ENCODE measurements at regions not wholly inside any gene's neighbourhood (a gene's known extent, or its start where the extent isn't known, plus 50 kb on each side); places are given as distances from the start of the nearest gene placed in this dataset.
"Not testable (repeated sequence)": the region's sequence is repeated elsewhere in the genome, so short reads cannot be mapped to it uniquely, and the experiment has no call there.

DNA sequence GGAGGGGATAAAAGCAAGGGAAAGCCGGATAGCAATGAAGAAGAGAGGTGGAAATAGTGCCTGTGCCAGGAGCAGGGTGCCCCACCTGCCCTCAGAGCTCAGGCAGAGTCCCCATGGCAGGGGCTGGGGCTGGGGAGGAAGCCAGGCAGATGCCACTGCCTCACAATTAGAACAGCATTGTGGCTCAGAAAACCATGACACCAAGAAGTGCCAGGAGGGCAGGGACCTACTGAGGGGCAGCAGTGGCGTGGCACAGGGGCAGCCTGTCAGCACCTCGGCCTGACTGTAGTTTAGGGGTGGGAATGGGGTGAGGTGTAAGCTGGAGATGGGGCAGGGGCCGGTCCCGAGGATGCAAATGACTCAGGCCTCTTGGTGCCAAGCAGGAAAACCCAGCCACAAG is 532.1 kb upstream of the B3GAT1 start:
- Histone ChIP-seq H3K36me3 (ENCODE audit: insufficient read depth, low read length) (no peaks in the 10 kb centered on the region), H3K4me1 (ENCODE audit: insufficient read depth, low read length, severe bottlenecking) (no peaks in the 10 kb centered on the region), H3K9ac (ENCODE audit: low read length) (no peak overlapping the region), H3K9me2 (ENCODE audit: low read depth, low read length) (no peaks in the 10 kb centered on the region), H3F3A (ENCODE audit: insufficient read depth, low read length) (no peaks in the 10 kb centered on the region), H2AFZ (ENCODE audit: low read length) (no peak overlapping the region), H3K4me3 (ENCODE audit: low read depth, low read length, poor library complexity, severe bottlenecking) (no peak overlapping the region), H3K27ac (ENCODE audit: low read depth, low read length, poor library complexity, severe bottlenecking) (no peak overlapping the region), H4K20me1 (ENCODE audit: insufficient read depth, low read length) (no peaks in the 10 kb centered on the region), H3K27me3 (ENCODE audit: insufficient read depth, low read length) (no peaks in the 10 kb centered on the region), H3K9me3 (ENCODE audit: low read length) (no peaks in the 10 kb centered on the region), H3K79me2 (ENCODE audit: insufficient read depth, low read length) (no peaks in the 10 kb centered on the region), H3K4me2 (ENCODE audit: low read length) (no peak overlapping the region)
- TF ChIP-seq, protein P1, sequence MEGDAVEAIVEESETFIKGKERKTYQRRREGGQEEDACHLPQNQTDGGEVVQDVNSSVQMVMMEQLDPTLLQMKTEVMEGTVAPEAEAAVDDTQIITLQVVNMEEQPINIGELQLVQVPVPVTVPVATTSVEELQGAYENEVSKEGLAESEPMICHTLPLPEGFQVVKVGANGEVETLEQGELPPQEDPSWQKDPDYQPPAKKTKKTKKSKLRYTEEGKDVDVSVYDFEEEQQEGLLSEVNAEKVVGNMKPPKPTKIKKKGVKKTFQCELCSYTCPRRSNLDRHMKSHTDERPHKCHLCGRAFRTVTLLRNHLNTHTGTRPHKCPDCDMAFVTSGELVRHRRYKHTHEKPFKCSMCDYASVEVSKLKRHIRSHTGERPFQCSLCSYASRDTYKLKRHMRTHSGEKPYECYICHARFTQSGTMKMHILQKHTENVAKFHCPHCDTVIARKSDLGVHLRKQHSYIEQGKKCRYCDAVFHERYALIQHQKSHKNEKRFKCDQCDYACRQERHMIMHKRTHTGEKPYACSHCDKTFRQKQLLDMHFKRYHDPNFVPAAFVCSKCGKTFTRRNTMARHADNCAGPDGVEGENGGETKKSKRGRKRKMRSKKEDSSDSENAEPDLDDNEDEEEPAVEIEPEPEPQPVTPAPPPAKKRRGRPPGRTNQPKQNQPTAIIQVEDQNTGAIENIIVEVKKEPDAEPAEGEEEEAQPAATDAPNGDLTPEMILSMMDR (IDR thresholded peaks at IDR 0.05; ENCODE audit: low read length): no peak
- no peak for TF ChIP-seq EZH2 (IDR thresholded peaks at IDR 0.05; ENCODE audit: borderline replicate concordance, low read length)

DNA sequence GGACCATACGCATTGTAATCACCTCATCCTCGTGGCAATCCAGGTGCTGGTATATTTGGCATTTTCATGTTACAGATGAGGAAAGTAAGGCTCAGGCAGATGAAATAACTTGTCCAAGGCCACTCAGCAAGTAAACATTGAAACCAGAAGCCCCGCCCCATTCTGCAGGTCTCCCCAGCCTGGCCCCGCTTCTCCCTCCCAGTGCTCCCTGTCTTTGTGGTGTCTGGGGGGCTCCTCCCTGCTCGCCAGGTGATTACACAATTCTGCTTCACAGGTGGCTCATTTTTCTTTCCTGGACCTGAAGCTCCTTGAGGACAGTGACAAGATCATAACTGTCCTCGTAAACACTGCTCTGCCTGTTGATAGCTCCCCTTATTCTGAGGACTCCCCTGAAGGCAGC is 531.5 kb upstream of the B3GAT1 start:
- H3K36me3 ChIP-seq (ENCODE audit: insufficient read depth, low read length): no peaks in the 10 kb centered on the region
- TF ChIP-seq EZH2 (IDR thresholded peaks at IDR 0.05; ENCODE audit: borderline replicate concordance, low read length): no peak
- TF ChIP-seq, protein P1 (IDR thresholded peaks at IDR 0.05; ENCODE audit: low read length): no peak
- H3K4me3 ChIP-seq (ENCODE audit: low read depth, low read length, poor library complexity, severe bottlenecking): no peak overlapping the region
- no peaks in the 10 kb centered on the region for H3K79me2 ChIP-seq (ENCODE audit: insufficient read depth, low read length)
- H3K4me2 ChIP-seq (ENCODE audit: low read length): no peak overlapping the region
- H3K9me2 ChIP-seq (ENCODE audit: low read depth, low read length): no peaks in the 10 kb centered on the region
- no peak overlapping the region for H3K27ac ChIP-seq (ENCODE audit: low read depth, low read length, poor library complexity, severe bottlenecking)
- H3K4me1 ChIP-seq (ENCODE audit: insufficient read depth, low read length, severe bottlenecking): no peaks in the 10 kb centered on the region
- no peak overlapping the region for H2AFZ ChIP-seq (ENCODE audit: low read length)
- no peak overlapping the region for H3K9ac ChIP-seq (ENCODE audit: low read length)
- no peaks in the 10 kb centered on the region for H4K20me1 ChIP-seq (ENCODE audit: insufficient read depth, low read length)
- H3K27me3 ChIP-seq (ENCODE audit: insufficient read depth, low read length): no peaks in the 10 kb centered on the region
- H3F3A ChIP-seq (ENCODE audit: insufficient read depth, low read length): no peaks in the 10 kb centered on the region
- no peaks in the 10 kb centered on the region for H3K9me3 ChIP-seq (ENCODE audit: low read length)

DNA sequence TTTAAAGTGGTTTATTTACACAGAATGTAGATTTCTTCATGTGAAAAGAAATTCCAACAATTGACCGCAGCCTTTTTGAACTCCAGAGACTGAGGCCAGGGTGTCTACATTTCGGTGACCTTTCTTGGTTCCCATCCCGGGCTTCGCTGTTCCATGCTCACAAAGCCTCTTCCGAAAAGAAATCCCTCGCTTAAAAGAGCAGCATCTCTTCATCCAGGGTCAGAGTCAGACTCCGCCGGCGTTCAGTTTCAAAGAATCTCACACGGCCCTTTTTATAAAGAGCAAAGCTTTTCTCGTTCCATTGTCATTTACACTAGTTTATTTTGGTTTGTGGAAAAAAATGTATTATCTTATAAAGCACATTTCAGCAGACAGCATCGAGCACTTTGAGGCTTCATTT is 530.6 kb upstream of the B3GAT1 start:
- Histone ChIP-seq H3K4me1 (ENCODE audit: insufficient read depth, low read length, severe bottlenecking) (no peaks in the 10 kb centered on the region), H2AFZ (ENCODE audit: low read length) (no peak overlapping the region), H3K9me3 (ENCODE audit: low read length) (no peaks in the 10 kb centered on the region), H4K20me1 (ENCODE audit: insufficient read depth, low read length) (no peaks in the 10 kb centered on the region), H3K9ac (ENCODE audit: low read length) (no peak overlapping the region), H3F3A (ENCODE audit: insufficient read depth, low read length) (no peaks in the 10 kb centered on the region), H3K4me3 (ENCODE audit: low read depth, low read length, poor library complexity, severe bottlenecking) (no peak overlapping the region), H3K27me3 (ENCODE audit: insufficient read depth, low read length) (no peaks in the 10 kb centered on the region), H3K27ac (ENCODE audit: low read depth, low read length, poor library complexity, severe bottlenecking) (no peak overlapping the region), H3K79me2 (ENCODE audit: insufficient read depth, low read length) (no peaks in the 10 kb centered on the region), H3K9me2 (ENCODE audit: low read depth, low read length) (no peaks in the 10 kb centered on the region), H3K36me3 (ENCODE audit: insufficient read depth, low read length) (no peaks in the 10 kb centered on the region), H3K4me2 (ENCODE audit: low read length) (no peak overlapping the region)
- no peak for TF ChIP-seq EZH2 (IDR thresholded peaks at IDR 0.05; ENCODE audit: borderline replicate concordance, low read length)
- TF ChIP-seq, protein P1 (IDR thresholded peaks at IDR 0.05; ENCODE audit: low read length): no peak

DNA sequence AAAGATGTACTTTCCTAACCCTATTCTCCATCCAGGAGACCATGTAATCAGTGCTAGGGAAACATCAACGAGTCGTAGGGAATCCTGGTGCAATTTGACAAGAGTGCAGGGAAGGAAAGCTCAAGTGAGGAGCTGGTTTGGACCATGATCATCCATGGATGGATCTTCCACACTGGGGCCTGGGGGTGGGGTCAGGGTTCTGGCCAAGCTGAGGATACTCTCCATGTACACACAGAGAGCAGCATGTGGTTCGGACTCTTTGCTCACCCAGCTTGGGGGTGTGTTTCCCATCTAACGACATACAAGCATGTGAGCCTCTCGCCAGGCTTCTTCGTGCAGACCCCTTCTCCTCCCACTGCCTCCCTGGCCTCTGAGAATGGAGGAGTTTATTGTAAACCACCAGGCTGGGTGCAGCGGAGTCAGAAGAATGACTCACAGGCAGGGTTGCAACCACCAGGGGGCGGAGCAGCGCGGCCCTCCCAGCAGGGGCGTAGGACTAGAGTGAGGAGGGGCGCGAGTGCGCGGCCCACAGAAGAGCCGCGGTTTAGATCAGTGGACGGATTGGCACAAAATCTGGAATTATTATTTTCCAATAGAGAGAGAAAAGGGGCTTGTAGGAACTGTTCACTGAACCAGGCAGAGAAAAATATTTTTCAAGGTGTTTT is 530.0 kb upstream of the B3GAT1 start:
- not testable (repeated sequence) for H3K9ac ChIP-seq (ENCODE audit: low read length); H3K4me2 ChIP-seq (ENCODE audit: low read length); H3K4me1 ChIP-seq (ENCODE audit: insufficient read depth, low read length, severe bottlenecking); H3K4me3 ChIP-seq (ENCODE audit: low read depth, low read length, poor library complexity, severe bottlenecking); H3F3A ChIP-seq (ENCODE audit: insufficient read depth, low read length); H3K79me2 ChIP-seq (ENCODE audit: insufficient read depth, low read length); H3K36me3 ChIP-seq (ENCODE audit: insufficient read depth, low read length); H3K9me2 ChIP-seq (ENCODE audit: low read depth, low read length); H3K27me3 ChIP-seq (ENCODE audit: insufficient read depth, low read length); H3K27ac ChIP-seq (ENCODE audit: low read depth, low read length, poor library complexity, severe bottlenecking); H4K20me1 ChIP-seq (ENCODE audit: insufficient read depth, low read length); H3K9me3 ChIP-seq (ENCODE audit: low read length); H2AFZ ChIP-seq (ENCODE audit: low read length)

Data from OCI-LY1 (cell line).